Left hindlimb (tissue), 1 donor: ENCODE measurements at regions not wholly inside any gene's neighbourhood (a gene's known extent, or its start where the extent isn't known, plus 50 kb on each side); places are given as distances from the start of the nearest gene placed in this dataset.
"Not testable (repeated sequence)": the region's sequence is repeated elsewhere in the genome, so short reads cannot be mapped to it uniquely, and the experiment has no call there.

ENCODE experiments used
- DNase-seq: peaks from one replicate; pipeline ENCODE4 v3.0.0-alpha.2; 2018

GRCh38 chr16:63882576-63882975 is 1239.3 kb downstream of the CDH11 start:
- DNase-seq, result no peak

DNA sequence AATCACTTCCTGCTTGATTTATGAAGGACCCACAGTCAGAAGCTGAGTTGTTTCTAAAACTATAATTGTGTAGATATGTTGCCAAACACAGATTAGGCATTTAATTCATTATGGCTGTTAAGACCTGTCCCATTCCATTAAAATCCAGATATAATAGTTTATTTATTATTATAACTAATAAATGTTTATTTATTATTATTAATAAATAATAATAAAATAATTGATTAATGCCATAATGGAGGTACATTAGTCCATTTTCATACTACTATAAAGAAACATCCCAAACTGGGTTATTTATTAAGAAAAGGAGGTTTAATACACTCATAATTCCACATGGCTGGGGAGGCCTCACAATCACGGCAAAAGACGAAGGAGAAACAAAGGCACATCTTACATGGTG is 1240.9 kb downstream of the CDH11 start:
- DNase-seq, result no peak

DNA sequence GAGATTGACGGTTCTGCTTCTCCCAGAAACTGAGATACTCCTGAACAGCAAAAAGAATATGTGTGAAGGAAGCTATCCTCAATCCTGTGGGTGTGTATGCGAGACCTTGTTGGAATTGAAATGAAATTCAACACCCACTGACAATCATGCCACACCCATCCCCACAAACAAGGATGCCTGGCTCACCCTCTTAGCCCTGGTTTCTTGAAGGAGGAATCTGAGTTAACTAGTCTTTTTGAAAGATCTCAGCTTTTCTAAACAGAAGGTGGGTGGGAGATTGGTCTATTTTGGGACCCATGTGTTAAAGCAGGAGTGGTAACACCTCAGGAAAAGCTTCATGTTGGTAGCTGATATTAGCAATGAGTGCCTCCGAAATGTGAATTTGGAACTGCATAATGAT is 1244.5 kb downstream of the CDH11 start:
- DNase-seq, result no peak

DNA sequence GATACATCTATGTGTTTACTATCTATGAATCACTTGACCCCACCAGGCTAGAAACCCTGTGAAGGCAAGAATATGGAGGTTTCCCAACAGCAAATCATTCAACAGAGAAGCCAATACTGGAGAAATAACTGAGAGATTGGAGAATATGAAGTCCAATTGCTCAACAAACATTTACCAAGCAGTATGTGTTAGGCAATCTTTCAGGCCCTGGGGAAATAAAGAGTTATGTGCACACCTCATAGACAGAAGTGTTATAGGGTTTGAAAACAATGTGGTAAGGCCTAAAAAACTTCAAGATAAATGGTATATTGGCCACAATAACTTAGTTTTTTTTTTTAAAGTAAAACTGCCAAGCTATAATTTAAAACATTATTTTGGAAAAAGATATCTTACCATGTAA is 1245.8 kb downstream of the CDH11 start:
- DNase-seq, result no peak

GRCh38 chr16:63860700-63861099 is 1261.2 kb downstream of the CDH11 start:
- DNase-seq, result not testable (repeated sequence)

GRCh38 chr16:63856537-63856936 is 1265.3 kb downstream of the CDH11 start:
- no peak for DNase-seq

- no peak for DNase-seq
Observed at GRCh38 chr16:63850979-63851378, 1270.9 kb downstream of the CDH11 start.

- no peak for DNase-seq
Observed at GRCh38 chr16:63841271-63841670, 1280.6 kb downstream of the CDH11 start.

GRCh38 chr16:63830061-63830460 is 1291.8 kb downstream of the CDH11 start:
- no peak for DNase-seq

DNA sequence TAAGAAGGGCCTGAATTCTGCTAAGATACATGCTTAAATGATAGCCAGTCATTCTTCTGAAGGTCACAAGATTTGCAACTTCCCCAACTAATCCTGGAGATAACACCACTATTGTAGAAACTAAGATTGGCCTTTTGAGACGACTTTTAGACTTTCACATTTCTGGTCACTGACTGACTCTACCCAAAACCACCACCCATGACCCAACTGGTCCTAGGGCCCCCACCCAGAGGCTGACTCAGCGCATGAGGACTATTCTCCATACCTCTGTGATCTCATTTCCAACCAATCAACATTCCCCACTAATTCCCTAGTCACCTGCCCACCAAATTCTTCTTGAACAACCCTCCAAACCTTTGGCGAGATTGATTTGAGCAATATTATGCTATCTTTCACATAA is 1299.0 kb downstream of the CDH11 start:
- no peak for DNase-seq

- no peak for DNase-seq
Observed at GRCh38 chr16:63816276-63816675, 1305.6 kb downstream of the CDH11 start.

- DNase-seq, result no peak
Observed at GRCh38 chr16:63813862-63814261, 1308.0 kb downstream of the CDH11 start.

GRCh38 chr16:63808730-63809129 is 1313.1 kb downstream of the CDH11 start:
- no peak for DNase-seq

DNA sequence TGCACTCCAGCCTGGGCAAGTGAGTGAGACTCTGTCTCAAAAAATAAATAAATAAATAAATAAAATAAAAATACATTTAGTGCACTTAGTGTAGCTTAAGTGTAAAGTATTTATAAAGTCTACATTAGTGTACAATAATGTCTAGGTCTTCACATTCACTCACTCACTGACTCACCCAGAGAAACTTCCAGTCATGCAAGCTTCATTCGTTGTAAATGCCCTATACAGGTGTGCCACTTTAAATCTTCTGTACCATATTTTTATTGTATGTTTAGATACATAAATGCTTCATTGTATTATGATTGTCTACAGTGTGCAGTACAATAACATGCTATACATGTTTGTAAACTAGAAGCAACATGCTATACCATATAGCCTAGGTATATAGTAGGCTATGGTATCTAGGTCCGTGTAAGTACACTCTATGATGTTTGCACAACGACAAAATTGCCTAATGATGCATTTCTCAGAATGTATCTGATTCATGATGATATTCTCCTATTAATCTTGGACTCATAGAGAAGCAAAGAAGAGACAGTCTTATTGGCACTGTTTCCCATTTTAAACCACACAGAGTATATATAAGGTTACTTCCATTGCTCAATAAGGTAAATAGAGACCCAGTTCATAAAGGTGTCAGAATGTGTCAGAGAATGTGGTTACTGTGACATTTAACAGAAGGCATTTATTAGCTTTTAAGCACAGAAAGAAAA is 1314.9 kb downstream of the CDH11 start:
- no peak for DNase-seq

DNA sequence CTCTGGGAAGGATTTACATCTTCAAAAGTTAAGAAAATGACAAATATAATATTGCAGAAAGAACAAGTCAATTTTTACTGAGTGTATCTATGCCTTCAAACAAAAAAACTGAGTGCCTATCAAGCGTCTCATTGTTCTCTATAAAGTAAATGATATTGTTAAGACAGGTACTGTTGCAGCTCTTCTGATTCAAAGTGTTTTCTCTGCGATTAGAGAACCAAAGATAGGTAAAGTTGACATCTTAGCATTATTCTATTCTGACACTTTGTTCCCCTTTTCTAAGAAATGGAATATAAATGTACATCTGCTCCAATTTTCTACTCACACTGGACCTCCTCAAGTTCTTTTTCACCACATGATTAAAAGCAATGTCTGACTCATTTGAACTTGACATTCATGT is 1317.7 kb downstream of the CDH11 start:
- no peak for DNase-seq

DNA sequence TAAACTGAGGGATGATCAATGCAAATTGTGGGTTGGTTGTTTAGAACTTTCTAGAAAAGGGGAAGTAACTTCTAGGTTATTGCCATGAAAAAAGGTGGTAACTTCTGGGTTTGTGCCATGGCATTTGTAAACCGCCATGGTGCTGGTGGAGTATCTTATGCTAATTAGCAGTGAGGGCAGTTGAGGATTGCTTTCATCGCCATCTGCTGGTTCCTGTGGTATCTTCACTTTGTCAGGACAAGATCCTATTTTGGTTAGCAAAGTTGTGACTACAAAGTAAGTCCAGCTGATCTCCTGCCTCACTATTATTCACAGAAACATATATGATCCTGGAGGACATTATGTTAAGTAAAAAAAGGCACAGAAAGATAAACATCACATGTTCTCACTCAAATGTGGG is 1332.3 kb downstream of the CDH11 start:
- DNase-seq, result no peak

GRCh38 chr16:63787014-63787413 is 1334.8 kb downstream of the CDH11 start:
- DNase-seq, result no peak

DNA sequence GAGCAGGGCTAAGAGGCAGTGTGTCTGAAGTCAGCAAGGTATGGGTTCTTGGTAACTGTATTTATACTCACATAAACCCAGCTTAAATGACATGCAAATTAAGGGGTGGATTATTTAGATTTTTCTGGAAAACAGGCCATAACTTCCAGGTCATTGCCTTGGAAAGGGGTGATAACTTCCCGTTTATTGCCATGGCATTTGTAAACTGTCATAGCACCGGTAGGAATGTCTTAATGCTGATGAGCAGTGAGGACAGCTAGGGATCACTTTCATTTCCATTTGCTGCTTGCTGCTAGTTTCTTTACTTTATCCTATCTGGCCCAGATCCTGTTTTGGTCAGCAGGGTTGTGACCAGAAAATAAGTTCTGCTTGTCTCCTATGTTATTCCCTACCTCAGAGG is 1336.7 kb downstream of the CDH11 start:
- no peak for DNase-seq

DNA sequence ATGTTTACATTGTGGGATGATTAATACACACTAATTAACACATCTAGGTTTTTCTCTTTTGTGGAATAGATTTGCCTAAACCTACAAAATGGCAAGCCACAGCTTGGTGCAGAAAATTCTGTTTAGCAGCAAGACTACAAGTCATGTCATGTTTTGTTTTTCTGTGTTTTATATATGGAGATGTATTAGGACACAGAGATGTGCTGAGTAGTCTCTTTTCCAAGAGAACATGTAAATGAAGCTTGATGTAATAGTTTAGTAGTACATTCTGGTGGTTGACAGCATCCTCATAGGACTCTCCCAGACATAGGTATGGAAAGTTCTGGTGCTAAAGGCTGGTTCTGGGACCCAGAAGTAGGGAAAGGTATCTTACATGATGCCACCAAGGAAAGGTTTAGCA is 1345.4 kb downstream of the CDH11 start:
- DNase-seq, result no peak

GRCh38 chr16:63776034-63776433 is 1345.8 kb downstream of the CDH11 start:
- no peak for DNase-seq

DNA sequence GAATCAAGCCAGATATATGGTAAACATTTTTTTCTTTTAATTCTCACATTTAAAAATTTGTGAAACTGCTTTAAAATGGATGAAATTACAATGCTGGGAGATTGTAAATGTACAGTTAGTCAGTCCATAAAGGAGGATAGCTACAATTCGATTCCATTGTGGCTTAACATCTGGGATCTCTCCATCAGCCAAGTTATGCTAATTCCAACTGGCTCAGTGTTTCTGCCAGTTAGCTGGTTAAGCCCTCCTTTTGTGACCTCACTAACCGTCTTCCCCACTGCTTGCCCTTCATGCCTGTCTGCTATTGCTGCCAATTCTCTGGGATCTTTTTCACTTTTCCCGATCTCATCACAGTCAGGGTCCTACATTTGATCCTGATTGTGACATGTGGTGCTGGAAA is 1347.6 kb downstream of the CDH11 start:
- no peak for DNase-seq

GRCh38 chr16:63769211-63769610 is 1352.7 kb downstream of the CDH11 start:
- DNase-seq, result no peak

GRCh38 chr16:63760246-63760645 is 1361.6 kb downstream of the CDH11 start:
- DNase-seq, result not testable (repeated sequence)

DNA sequence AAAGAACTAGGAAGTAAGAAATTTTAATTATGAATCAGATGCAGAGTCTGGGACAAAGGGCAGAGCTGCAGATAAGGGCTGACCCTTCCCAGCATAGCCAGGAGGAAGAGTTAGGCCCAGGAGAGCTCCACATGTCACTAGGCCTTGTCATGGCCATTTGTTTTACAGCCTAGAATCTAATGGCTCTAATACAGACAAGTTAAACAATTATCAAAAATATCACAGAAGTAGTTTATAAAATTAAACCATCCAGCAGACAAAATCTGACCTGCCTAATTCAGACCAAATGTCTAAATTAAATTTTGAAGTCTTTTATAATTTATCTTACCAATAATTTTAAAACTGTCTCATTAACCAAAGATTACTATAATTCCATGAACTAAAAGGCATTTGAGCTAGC is 1369.5 kb downstream of the CDH11 start:
- DNase-seq, result no peak

DNA sequence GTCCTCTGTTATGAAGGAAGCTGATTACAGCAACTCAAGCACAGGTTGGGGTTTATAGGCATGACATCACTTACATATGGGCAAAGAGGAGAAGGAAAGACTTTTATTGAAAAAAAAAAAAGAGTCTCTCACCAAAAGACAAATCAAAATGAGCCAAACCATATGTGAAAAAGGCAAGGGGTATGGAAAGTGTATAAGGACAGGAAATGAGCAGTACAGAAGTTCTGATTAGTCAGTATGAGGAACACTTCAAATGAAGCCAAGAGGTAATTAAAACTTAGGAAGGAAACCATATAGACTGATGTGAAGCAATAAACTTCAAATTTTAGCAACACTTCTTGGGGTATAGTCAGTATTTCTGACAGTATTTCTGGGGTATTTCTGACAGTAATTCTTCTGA is 1372.6 kb downstream of the CDH11 start:
- DNase-seq, result no peak
